GM18870 (cell line): ENCODE measurements at regions not wholly inside any gene's neighbourhood (a gene's known extent, or its start where the extent isn't known, plus 50 kb on each side); places are given as distances from the start of the nearest gene placed in this dataset.
"Not testable (repeated sequence)": the region's sequence is repeated elsewhere in the genome, so short reads cannot be mapped to it uniquely, and the experiment has no call there.

ENCODE experiments used
- ATAC-seq: cut with Tn5 transposase; IDR thresholded peaks from one replicate; pipeline ENCODE4 v1.9.1; 2021; ENCODE audit warnings: moderate library complexity; ENCODE audit not compliant: unreplicated experiment

GRCh38 chr10:80697926-80698325 lies 160.2 kb downstream of the SH2D4B start:
- no peak for ATAC-seq

GRCh38 chr10:80699602-80700039 lies 161.9 kb downstream of the SH2D4B start:
- ATAC-seq, result peak; percentile 84

GRCh38 chr10:80700252-80700651 lies 162.6 kb downstream of the SH2D4B start:
- ATAC-seq, result no peak

- no peak for ATAC-seq
Measured at GRCh38 chr10:80700760-80701444, 163.2 kb downstream of the SH2D4B start.

GRCh38 chr10:80701706-80702105 lies 164.0 kb downstream of the SH2D4B start:
- no peak for ATAC-seq

- ATAC-seq, result no peak
Measured at GRCh38 chr10:80702143-80702542, 164.4 kb downstream of the SH2D4B start.

GRCh38 chr10:80705899-80706298 lies 168.2 kb downstream of the SH2D4B start:
- no peak for ATAC-seq

GRCh38 chr10:80708185-80708584 lies 170.5 kb downstream of the SH2D4B start:
- ATAC-seq, result no peak

GRCh38 chr10:80708808-80709207 lies 171.1 kb downstream of the SH2D4B start:
- no peak for ATAC-seq

GRCh38 chr10:80709866-80710265 lies 172.2 kb downstream of the SH2D4B start:
- ATAC-seq, result no peak

- no peak for ATAC-seq
Measured at GRCh38 chr10:80713398-80713928, 175.8 kb downstream of the SH2D4B start.

- no peak for ATAC-seq
Measured at GRCh38 chr10:80714566-80714965, 176.9 kb downstream of the SH2D4B start.

- no peak for ATAC-seq
Measured at GRCh38 chr10:80718024-80718423, 180.3 kb downstream of the SH2D4B start.

- no peak for ATAC-seq
Measured at GRCh38 chr10:80719935-80720334, 182.2 kb downstream of the SH2D4B start.

- no peak for ATAC-seq
Measured at GRCh38 chr10:80720549-80720948, 182.8 kb downstream of the SH2D4B start.

- ATAC-seq, result not testable (repeated sequence)
Measured at GRCh38 chr10:80728354-80728753, 190.7 kb downstream of the SH2D4B start.

GRCh38 chr10:80729896-80730295 lies 192.2 kb downstream of the SH2D4B start:
- no peak for ATAC-seq

GRCh38 chr10:80730522-80730921 lies 192.8 kb downstream of the SH2D4B start:
- ATAC-seq, result no peak

GRCh38 chr10:80734589-80734988 lies 196.9 kb downstream of the SH2D4B start:
- ATAC-seq, result no peak

- ATAC-seq, result no peak
Measured at GRCh38 chr10:80737209-80737608, 199.5 kb downstream of the SH2D4B start.

GRCh38 chr10:80739328-80739727 lies 201.6 kb downstream of the SH2D4B start:
- ATAC-seq, result no peak

- no peak for ATAC-seq
Measured at GRCh38 chr10:80739963-80740715, 202.4 kb downstream of the SH2D4B start.
